BJ (cell line): ENCODE measurements at regions not wholly inside any gene's neighbourhood (a gene's known extent, or its start where the extent isn't known, plus 50 kb on each side); places are given as distances from the start of the nearest gene placed in this dataset.

Experiments
- CTCF ChIA-PET: fragments of 350-600 bp; formaldehyde crosslinking; extraction: SDS; loops from one replicate; lab custom pipeline; 2021; ENCODE audit warnings: antibody characterized with exemption, inconsistent platforms; lab: Yijun Ruan, JAX
- POLR2A ChIA-PET: fragments of 300-600 bp; sonication (Branson Sonifier 250); formaldehyde crosslinking; extraction: SDS; loops from one replicate; lab custom pipeline; 2021; ENCODE audit warnings: antibody characterized with exemption; lab: Charles Lee
- DNase-seq: peaks from one replicate; pipeline ENCODE4 v3.0.0-alpha.2; 2011; ENCODE audit warnings: low read depth
- H3K27me3 ChIP-seq: 2 replicates; pipeline ENCODE4 v1.6.0; 2011; ENCODE audit warnings: low read length; ENCODE audit not compliant: control insufficient read depth, insufficient read depth
- H3K36me3 ChIP-seq: 2 replicates; pipeline ENCODE4 v1.5.1; 2011; ENCODE audit warnings: low read length; ENCODE audit not compliant: control insufficient read depth, insufficient read depth
- H3K4me3 ChIP-seq: 2 replicates; pipeline ENCODE4 v1.5.1; 2011; ENCODE audit warnings: low read depth, mild to moderate bottlenecking, control low read depth, low read length
- CTCF ChIP-seq: IDR thresholded peaks from 2 replicates; pipeline ENCODE4 v1.5.1; 2011; ENCODE audit warnings: low read depth, mild to moderate bottlenecking, control low read depth, inconsistent platforms, low read length, moderate library complexity; ENCODE audit not compliant: insufficient read depth

- H3K4me3 ChIP-seq = no peak overlapping the region
- ChIA-PET POLR2A (no interaction called here), CTCF (interaction anchor here (1.6 kb wide), 1 partner anchor 705 kb away, joined by 4 read pairs; no protein-coding TSS in a partner anchor)
- H3K27me3 ChIP-seq = no peaks in the 10 kb centered on the region
- DNase-seq = no peak
- no peak for TF ChIP-seq CTCF
- H3K36me3 ChIP-seq = no peaks in the 10 kb centered on the region
Measured at GRCh38 chr12:83390186-83390585, 703.5 kb downstream of the TMTC2 start.

GRCh38 chr12:83389237-83389996, 702.7 kb downstream of the TMTC2 start:
- CTCF ChIA-PET = interaction anchor here (0.6 to 1.6 kb wide), 2 partner anchors 72 to 704 kb away, joined by 3 to 4 read pairs; no protein-coding TSS in a partner anchor
- POLR2A ChIA-PET = no interaction called here
- DNase-seq = no peak
- Histone ChIP-seq H3K36me3 (no peaks in the 10 kb centered on the region), H3K27me3 (no peaks in the 10 kb centered on the region), H3K4me3 (no peak overlapping the region)
- no peak for TF ChIP-seq CTCF

GRCh38 chr12:83388551-83388950, 701.8 kb downstream of the TMTC2 start:
- H3K27me3 ChIP-seq = no peaks in the 10 kb centered on the region
- TF ChIP-seq CTCF = no peak
- no peaks in the 10 kb centered on the region for H3K36me3 ChIP-seq
- CTCF ChIA-PET = interaction anchor here (0.7 kb wide), 1 partner anchor 703 kb away, joined by 3 read pairs; no protein-coding TSS in a partner anchor
- no peak overlapping the region for H3K4me3 ChIP-seq
- POLR2A ChIA-PET = no interaction called here
- DNase-seq = no peak

- CTCF ChIA-PET = no interaction called here
Measured at GRCh38 chr12:83386527-83387264, 700.0 kb downstream of the TMTC2 start.

More at GRCh38 chr12:83386527-83387264, 700.0 kb downstream of the TMTC2 start:
- POLR2A ChIA-PET = no interaction called here
- TF ChIP-seq CTCF = no peak
- Histone ChIP-seq H3K27me3 (no peaks in the 10 kb centered on the region), H3K36me3 (no peaks in the 10 kb centered on the region), H3K4me3 (no peak overlapping the region)
- DNase-seq = no peak
